Stimulated activated CD4-positive, alpha-beta T cell treated with anti-CD3 and anti-CD28 coated beads, Interleukin-2, amount 100 ng/mL, for 24 hours (primary cell): ENCODE measurements at regions not wholly inside any gene's neighbourhood (a gene's known extent, or its start where the extent isn't known, plus 50 kb on each side); places are given as distances from the start of the nearest gene placed in this dataset.
"Not testable (repeated sequence)": the region's sequence is repeated elsewhere in the genome, so short reads cannot be mapped to it uniquely, and the experiment has no call there.

ENCODE experiments used
- DNase-seq, 2 donors: peaks; one replicate each; pipeline ENCODE4 v3.0.0-alpha.2; 2020

- no peak for DNase-seq
Measured at GRCh38 chrX:51151734-51152133, 180.9 kb upstream of the NUDT10 start.

GRCh38 chrX:51155157-51155556 is 177.5 kb upstream of the NUDT10 start:
- no peak for DNase-seq

- no peak for DNase-seq
Measured at GRCh38 chrX:51155566-51155965, 177.1 kb upstream of the NUDT10 start.

DNA sequence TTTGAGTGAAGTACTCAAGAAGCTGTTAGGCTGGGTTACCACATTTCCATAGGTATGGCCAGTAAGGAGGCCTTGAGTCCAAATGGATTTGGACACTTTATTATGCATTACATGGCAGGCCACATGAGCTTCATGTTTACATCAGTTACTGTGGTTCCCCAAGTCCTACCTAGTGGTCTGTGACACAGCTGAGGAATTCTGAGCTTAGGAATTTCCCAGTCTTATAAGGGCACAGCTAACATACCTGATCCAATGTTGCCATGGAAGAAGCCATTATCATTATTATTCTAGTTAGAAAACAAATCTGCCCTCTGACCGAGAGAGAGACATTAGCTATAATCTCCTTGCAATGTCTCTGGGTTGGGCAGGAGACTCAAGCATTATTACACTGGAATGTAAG is 174.4 kb upstream of the NUDT10 start:
- DNase-seq = no peak

GRCh38 chrX:51159378-51159777 is 173.2 kb upstream of the NUDT10 start:
- not testable (repeated sequence) for DNase-seq

GRCh38 chrX:51163730-51164129 is 168.9 kb upstream of the NUDT10 start:
- no peak for DNase-seq

DNA sequence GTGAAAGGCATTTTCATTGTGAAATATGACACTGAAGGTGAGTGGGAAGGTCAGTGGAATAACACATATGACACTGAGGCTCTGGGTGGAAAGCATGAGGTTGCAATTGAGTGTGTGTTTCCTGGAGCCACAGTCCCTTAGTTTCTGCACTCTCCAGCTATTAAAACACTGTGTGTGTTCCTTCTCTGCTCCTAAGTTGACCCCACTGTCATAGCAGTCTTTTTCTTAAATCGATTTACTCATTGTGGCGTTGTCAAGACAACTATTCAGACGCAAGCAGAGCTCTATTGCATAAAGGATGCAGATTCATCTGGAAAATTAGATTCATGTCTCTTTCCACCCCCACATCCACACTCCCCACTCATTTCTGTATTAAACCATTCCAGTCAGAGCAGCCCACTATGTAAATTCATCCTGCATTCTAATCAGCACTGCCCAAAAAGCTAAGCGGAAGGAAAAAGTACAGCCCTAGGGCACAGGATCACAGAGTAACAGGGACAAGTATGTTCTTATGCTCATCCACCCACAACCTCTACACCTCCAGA is 154.2 kb upstream of the NUDT10 start:
- not testable (repeated sequence) for DNase-seq

DNA sequence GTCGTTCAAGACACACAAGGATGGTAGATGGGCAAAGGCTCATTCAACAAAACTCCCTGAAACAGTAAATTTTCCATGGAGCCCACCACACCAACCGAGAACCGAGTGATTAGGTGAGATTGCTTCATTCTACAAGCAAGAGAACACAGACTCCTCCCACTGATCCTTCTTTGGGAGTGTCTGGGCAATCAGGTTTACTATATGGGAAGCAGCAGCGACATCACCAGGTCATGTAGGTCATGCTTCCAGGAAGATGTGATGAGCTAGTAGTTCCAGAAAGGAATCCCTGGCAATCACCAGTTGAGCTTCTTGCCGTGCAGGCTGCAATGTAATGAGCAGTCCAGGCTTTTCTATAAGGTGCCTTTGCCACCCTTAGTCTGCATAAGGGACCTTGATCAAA is 152.8 kb upstream of the NUDT10 start:
- DNase-seq = not testable (repeated sequence)

GRCh38 chrX:51182545-51182944 is 150.1 kb upstream of the NUDT10 start:
- no peak for DNase-seq

DNA sequence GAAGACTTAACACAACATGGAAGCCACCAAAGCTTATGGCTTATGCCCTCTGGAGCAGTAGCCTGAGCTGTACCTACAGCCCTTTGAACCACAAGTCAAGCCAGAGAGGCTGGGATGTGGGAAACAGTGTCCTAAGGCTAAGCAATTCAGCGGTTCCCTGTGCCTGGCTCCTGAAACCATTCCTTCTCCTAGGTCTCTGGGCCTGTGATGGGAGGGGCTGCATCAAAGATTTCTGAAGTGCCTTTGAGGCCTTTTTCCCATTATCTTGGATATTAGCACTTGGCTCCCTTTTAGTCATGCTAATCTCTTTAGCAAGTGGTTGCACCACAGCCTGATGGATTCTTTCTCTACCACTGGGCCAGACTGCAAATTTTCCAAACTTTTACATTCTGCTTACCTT is 140.5 kb upstream of the NUDT10 start:
- no peak for DNase-seq

DNA sequence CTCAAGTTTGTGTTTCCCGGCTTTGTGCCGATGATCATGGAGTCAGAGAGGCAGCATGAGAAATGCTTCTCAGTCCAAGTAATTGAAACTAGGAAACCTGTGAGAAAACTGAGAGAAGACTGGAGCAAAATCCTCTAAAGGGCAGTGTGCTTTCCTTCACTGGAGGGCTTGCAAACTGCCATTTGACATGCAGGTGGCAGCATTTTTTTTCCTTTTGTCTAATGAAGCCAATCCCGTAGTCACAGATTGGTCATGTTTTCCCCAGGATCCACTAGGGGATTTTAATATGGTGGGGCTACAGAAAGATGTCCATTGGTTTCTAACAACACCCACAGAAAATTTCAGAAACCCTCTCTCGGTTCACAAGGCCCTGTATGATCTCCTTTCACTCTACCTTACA is 117.4 kb upstream of the NUDT10 start:
- DNase-seq = no peak

- DNase-seq = no peak
Measured at GRCh38 chrX:51215856-51216255, 116.8 kb upstream of the NUDT10 start.

DNA sequence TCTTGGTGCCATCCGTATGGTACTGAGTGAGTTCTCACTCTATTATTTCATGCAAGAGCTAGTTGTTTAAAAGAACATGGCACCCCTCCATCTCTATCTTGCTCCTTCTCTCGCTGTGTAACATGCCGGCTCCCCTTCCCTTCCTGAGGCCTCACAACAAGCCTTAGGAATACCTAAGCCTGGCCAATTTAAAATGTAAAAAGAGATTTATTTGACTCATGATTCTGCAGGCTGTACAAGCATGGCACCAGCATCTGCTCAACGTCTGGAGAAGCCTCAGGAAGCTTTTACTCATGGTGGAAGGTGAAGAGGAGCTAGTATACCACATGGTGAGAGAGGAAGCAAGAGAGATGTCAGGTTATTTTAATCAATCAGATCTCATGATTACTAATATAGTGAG is 90.4 kb upstream of the NUDT10 start:
- no peak for DNase-seq

DNA sequence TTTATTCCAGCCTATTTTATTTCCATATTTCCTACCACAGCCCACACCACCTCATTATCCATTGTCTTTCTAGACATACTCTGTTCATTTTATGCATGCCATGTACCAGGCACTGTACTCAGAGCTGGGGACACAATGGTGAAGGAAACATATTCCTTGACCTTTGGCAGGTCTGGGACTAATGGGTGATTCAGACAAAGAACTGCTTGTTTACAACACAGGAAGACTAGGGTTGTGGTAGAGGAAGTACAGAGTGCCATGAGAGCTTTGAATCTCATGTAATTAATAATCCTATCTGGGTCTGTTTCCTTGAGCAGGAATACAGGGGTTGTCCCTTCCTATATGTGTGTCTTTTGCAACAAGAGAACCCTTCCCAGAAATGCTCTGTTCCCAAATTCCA is 75.1 kb upstream of the NUDT10 start:
- DNase-seq = no peak

DNA sequence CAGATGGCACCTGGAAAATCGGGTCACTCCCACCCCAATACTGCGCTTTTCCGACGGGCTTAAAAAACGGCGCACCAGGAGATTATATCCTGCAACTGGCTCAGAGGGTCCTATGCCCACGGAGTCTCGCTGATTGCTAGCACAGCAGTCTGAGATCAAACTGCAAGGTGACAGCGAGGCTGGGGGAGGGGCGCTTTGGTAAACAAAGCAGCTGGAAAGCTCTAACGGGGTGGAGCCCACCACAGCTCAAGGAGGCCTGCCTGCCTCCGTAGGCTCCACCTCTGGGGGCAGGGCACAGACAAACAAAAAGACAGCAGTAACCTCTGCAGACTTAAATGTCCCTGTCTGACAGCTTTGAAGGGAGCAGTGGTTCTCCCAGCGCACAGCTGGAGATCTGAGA is 70.4 kb upstream of the NUDT10 start:
- not testable (repeated sequence) for DNase-seq

DNA sequence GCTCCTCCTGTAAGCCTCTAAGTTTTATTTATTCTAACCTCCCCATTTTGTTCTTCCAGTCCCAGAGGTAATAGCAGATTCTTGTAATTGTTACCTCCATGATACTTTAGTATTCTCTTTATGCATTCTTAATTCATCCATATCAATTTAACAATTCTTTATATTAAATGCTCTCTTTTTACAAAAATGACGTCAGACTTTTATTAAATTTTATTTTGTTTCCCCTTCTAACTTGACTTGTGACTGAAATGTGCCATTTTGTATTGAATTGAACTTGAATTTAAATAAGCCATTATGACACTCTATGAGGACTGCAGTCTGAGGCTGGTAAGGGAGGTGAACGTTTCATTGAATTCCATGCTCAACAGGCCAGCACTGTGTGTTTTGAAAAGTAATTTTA is 60.0 kb upstream of the NUDT10 start:
- no peak for DNase-seq

- no peak for DNase-seq
Measured at GRCh38 chrX:51281758-51282318, 50.8 kb upstream of the NUDT10 start.
